ENCODE measurements at regions not wholly inside any gene's neighbourhood (a gene's known extent, or its start where the extent isn't known, plus 50 kb on each side); places are given as distances from the start of the nearest gene placed in this dataset.

GRCh38 chr10:81367132-81367531, 507.9 kb upstream of the NRG3 start:
- TF ChIP-seq TAF1 (IDR thresholded peaks at IDR 0.05; ENCODE audit: low read depth, low read length) = no peak
- no peak for TF ChIP-seq POLR2AphosphoS5 (IDR thresholded peaks at IDR 0.05; ENCODE audit: low read depth, low read length)
- TF ChIP-seq POLR2A (IDR thresholded peaks at IDR 0.05; ENCODE audit: low read depth, low read length) = no peak
- no peak for TF ChIP-seq PAX5 (IDR thresholded peaks at IDR 0.05; ENCODE audit: insufficient read depth, low read length, severe bottlenecking)

All from GM12891 (cell line).